ENCODE measurements at regions not wholly inside any gene's neighbourhood (a gene's known extent, or its start where the extent isn't known, plus 50 kb on each side); places are given as distances from the start of the nearest gene placed in this dataset.

DNA sequence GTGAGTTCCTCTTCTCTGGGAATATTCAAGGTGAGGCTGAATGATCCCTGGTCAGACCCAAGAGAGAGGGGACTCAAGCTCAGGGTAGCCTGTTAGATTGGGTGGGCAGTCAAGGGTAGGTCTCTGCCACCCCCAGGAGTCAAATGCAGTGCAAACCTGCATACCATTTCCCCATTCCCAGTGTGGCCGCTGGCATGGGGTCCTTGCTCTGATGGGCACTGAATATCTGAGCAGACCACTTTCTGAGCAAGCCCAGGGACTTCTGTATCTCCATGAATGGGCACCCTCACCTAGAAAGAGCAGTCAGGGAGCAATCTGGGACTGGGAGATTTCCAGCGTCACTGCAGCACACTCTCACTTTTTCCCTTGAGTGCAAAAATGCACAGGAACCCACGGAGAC is 573.7 kb downstream of the BCL11B start:
- no peak for TF ChIP-seq EZH2 (IDR thresholded peaks at IDR 0.05; ENCODE audit: insufficient read depth, low read length)
- TF ChIP-seq, protein P1, sequence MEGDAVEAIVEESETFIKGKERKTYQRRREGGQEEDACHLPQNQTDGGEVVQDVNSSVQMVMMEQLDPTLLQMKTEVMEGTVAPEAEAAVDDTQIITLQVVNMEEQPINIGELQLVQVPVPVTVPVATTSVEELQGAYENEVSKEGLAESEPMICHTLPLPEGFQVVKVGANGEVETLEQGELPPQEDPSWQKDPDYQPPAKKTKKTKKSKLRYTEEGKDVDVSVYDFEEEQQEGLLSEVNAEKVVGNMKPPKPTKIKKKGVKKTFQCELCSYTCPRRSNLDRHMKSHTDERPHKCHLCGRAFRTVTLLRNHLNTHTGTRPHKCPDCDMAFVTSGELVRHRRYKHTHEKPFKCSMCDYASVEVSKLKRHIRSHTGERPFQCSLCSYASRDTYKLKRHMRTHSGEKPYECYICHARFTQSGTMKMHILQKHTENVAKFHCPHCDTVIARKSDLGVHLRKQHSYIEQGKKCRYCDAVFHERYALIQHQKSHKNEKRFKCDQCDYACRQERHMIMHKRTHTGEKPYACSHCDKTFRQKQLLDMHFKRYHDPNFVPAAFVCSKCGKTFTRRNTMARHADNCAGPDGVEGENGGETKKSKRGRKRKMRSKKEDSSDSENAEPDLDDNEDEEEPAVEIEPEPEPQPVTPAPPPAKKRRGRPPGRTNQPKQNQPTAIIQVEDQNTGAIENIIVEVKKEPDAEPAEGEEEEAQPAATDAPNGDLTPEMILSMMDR (IDR thresholded peaks at IDR 0.05; ENCODE audit: insufficient read depth, low read depth, low read length), result no peak

DNA sequence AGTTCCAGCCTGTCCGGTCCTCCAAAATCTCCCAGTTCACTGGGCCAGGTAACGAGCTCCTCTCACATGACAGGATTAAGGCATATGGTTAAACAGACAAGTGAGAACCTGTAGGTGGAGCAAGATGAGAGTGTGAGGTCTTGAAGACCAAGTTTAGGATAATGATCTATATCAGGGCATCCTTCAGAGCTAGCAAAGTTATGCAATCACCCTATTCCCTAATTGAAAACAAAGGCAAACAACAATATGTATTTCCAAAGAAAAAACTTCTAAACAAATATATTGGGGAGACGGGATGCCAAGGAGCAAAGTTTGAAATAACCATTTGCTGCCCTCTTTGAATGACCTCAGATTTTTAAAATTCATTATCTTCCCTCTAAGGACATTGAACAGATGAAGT is 571.2 kb downstream of the BCL11B start:
- H4K20me1 ChIP-seq (ENCODE audit: insufficient read depth, low read length), result no peaks in the 10 kb centered on the region
- TF ChIP-seq, protein P1 (IDR thresholded peaks at IDR 0.05; ENCODE audit: insufficient read depth, low read depth, low read length), result no peak
- no peak for TF ChIP-seq EZH2 (IDR thresholded peaks at IDR 0.05; ENCODE audit: insufficient read depth, low read length)
- no peak overlapping the region for H3K27ac ChIP-seq (ENCODE audit: low read depth, low read length)
- Mint-ChIP-seq H3K9me3 (ENCODE audit: unreplicated experiment) (peaks cover 7% of the 10 kb centered on the region), H3K27me3 (ENCODE audit: low read depth, unreplicated experiment) (peaks cover 23% of the 10 kb centered on the region), H3K36me3 (ENCODE audit: low read depth, unreplicated experiment) (no peaks in the 10 kb centered on the region), H3K4me3 (ENCODE audit: unreplicated experiment) (no peak overlapping the region), H3K4me1 (ENCODE audit: low read depth, unreplicated experiment) (no peaks in the 10 kb centered on the region), H3K27ac (ENCODE audit: unreplicated experiment) (no peak overlapping the region)
- H3K4me3 ChIP-seq (ENCODE audit: insufficient read depth, low read depth, low read length), result no peak overlapping the region
- peaks cover 4% of the 10 kb centered on the region for H3K9me3 ChIP-seq (ENCODE audit: insufficient read depth, low read depth, low read length)
- H3K9ac ChIP-seq (ENCODE audit: low read length), result no peak overlapping the region
- H2AFZ ChIP-seq (ENCODE audit: low read depth, low read length), result no peak overlapping the region
- no peak for FAIRE-seq
- H3K4me1 ChIP-seq (ENCODE audit: insufficient read depth, low read length), result no peaks in the 10 kb centered on the region
- H3K36me3 ChIP-seq (ENCODE audit: insufficient read depth, low read length), result no peaks in the 10 kb centered on the region
- H3K27me3 ChIP-seq (ENCODE audit: insufficient read depth, low read length), result no peaks in the 10 kb centered on the region
- H3K4me2 ChIP-seq (ENCODE audit: low read length), result no peak overlapping the region
- DNase-seq (ENCODE audit: low read depth), result no peak
- H3K79me2 ChIP-seq (ENCODE audit: insufficient read depth, low read length), result no peaks in the 10 kb centered on the region

More for the DNA sequence above, 573.7 kb downstream of the BCL11B start:
- H3K9me3 Mint-ChIP-seq (ENCODE audit: unreplicated experiment), result peaks cover 7% of the 10 kb centered on the region
- Histone ChIP-seq H2AFZ (ENCODE audit: low read depth, low read length) (no peak overlapping the region), H3K27me3 (ENCODE audit: insufficient read depth, low read length) (no peaks in the 10 kb centered on the region), H3K27ac (ENCODE audit: low read depth, low read length) (no peak overlapping the region), H3K4me1 (ENCODE audit: insufficient read depth, low read length) (no peaks in the 10 kb centered on the region), H3K79me2 (ENCODE audit: insufficient read depth, low read length) (no peaks in the 10 kb centered on the region), H3K4me2 (ENCODE audit: low read length) (no peak overlapping the region), H4K20me1 (ENCODE audit: insufficient read depth, low read length) (no peaks in the 10 kb centered on the region), H3K9me3 (ENCODE audit: insufficient read depth, low read depth, low read length) (peaks cover 4% of the 10 kb centered on the region), H3K9ac (ENCODE audit: low read length) (no peak overlapping the region), H3K36me3 (ENCODE audit: insufficient read depth, low read length) (no peaks in the 10 kb centered on the region), H3K4me3 (ENCODE audit: insufficient read depth, low read depth, low read length) (no peak overlapping the region)
- no peak overlapping the region for H3K4me3 Mint-ChIP-seq (ENCODE audit: unreplicated experiment)
- H3K36me3 Mint-ChIP-seq (ENCODE audit: low read depth, unreplicated experiment), result no peaks in the 10 kb centered on the region
- FAIRE-seq (no peak), DNase-seq (ENCODE audit: low read depth) (no peak)
- no peak overlapping the region for H3K27ac Mint-ChIP-seq (ENCODE audit: unreplicated experiment)
- H3K27me3 Mint-ChIP-seq (ENCODE audit: low read depth, unreplicated experiment), result peaks cover 21% of the 10 kb centered on the region
- no peaks in the 10 kb centered on the region for H3K4me1 Mint-ChIP-seq (ENCODE audit: low read depth, unreplicated experiment)

DNA sequence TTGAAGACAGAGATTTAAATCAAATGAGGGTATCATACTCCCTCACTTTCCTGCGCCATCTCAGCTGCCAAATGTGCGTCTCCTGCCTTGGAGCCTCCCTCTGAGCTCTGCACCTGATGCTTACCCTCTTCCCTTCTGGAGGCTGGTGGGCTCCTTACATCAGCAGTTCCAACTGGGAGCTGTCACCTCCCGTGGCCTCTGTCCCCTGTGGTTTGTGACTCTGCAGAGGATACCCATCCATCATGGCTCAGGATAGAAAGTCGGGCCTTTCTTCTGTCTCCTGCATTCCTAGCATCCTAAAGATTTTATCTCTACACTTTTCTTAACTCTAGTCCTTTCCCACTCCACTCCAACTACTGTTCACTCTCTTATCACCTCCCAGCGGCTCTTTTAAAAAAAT is 570.6 kb downstream of the BCL11B start:
- Histone ChIP-seq H3K79me2 (ENCODE audit: insufficient read depth, low read length) (no peaks in the 10 kb centered on the region), H3K36me3 (ENCODE audit: insufficient read depth, low read length) (no peaks in the 10 kb centered on the region), H3K4me2 (ENCODE audit: low read length) (no peak overlapping the region), H2AFZ (ENCODE audit: low read depth, low read length) (no peak overlapping the region), H3K9ac (ENCODE audit: low read length) (no peak overlapping the region), H3K27ac (ENCODE audit: low read depth, low read length) (no peak overlapping the region), H4K20me1 (ENCODE audit: insufficient read depth, low read length) (no peaks in the 10 kb centered on the region), H3K27me3 (ENCODE audit: insufficient read depth, low read length) (no peaks in the 10 kb centered on the region), H3K9me3 (ENCODE audit: insufficient read depth, low read depth, low read length) (peaks cover 4% of the 10 kb centered on the region), H3K4me3 (ENCODE audit: insufficient read depth, low read depth, low read length) (no peak overlapping the region), H3K4me1 (ENCODE audit: insufficient read depth, low read length) (no peaks in the 10 kb centered on the region)
- Mint-ChIP-seq H3K9me3 (ENCODE audit: unreplicated experiment) (peaks cover 7% of the 10 kb centered on the region), H3K4me3 (ENCODE audit: unreplicated experiment) (no peak overlapping the region), H3K27ac (ENCODE audit: unreplicated experiment) (no peak overlapping the region), H3K4me1 (ENCODE audit: low read depth, unreplicated experiment) (no peaks in the 10 kb centered on the region), H3K27me3 (ENCODE audit: low read depth, unreplicated experiment) (peaks cover 23% of the 10 kb centered on the region), H3K36me3 (ENCODE audit: low read depth, unreplicated experiment) (no peaks in the 10 kb centered on the region)
- FAIRE-seq, result no peak
- no peak for TF ChIP-seq EZH2 (IDR thresholded peaks at IDR 0.05; ENCODE audit: insufficient read depth, low read length)
- TF ChIP-seq, protein P1 (IDR thresholded peaks at IDR 0.05; ENCODE audit: insufficient read depth, low read depth, low read length), result no peak
- no peak for DNase-seq (ENCODE audit: low read depth)

All from astrocyte (in vitro differentiated cells and primary cell).